HG03025 (cell line): ENCODE measurements at regions not wholly inside any gene's neighbourhood (a gene's known extent, or its start where the extent isn't known, plus 50 kb on each side); places are given as distances from the start of the nearest gene placed in this dataset.
"Not testable (repeated sequence)": the region's sequence is repeated elsewhere in the genome, so short reads cannot be mapped to it uniquely, and the experiment has no call there.

Experiments
- ATAC-seq: cut with Tn5 transposase; IDR thresholded peaks from one replicate; pipeline ENCODE4 v1.9.1; 2021; ENCODE audit warnings: mild to moderate bottlenecking, moderate library complexity; ENCODE audit not compliant: unreplicated experiment, low FRiP score

DNA sequence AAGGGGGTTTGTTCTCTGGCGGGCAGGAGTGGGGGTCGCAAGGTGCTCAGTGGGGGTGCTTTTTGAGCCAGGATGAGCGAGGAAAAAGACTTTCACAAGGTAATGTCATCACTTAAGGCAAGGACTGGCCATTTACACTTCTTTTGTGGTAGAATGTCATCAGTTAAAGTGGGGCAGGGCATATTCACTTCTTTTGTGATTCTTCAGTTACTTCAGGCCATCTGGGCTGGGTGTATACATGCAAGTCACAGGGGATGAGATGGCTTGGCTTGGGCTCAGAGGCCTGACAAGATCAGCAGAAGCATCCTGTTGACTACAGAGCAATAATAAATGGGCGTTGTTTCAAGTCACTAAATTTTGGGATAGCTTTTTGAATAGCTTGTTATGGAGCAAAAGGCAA is 586.4 kb upstream of the MBL2 start:
- not testable (repeated sequence) for ATAC-seq

DNA sequence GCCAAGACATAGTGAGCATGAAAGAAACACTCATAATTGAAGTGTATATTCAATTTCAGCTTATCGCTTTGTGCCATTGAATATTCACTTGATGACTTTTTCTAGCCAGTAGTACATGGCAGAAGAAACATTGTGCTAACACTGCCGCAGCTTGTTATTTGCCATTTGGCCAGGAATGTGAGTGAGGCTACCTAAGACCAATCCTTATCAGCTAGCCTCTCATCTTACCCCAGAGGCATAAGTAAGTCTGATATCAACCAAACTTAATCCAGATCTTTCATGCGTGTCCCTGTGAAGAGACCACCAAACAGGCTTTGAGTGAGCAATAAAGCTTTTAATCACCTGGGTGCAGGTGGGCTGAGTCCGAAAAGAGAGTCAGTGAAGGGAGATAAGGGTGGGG is 586.0 kb upstream of the MBL2 start:
- no peak for ATAC-seq

- ATAC-seq, result no peak
Observed at GRCh38 chr10:53357587-53357986, 585.0 kb upstream of the MBL2 start.

DNA sequence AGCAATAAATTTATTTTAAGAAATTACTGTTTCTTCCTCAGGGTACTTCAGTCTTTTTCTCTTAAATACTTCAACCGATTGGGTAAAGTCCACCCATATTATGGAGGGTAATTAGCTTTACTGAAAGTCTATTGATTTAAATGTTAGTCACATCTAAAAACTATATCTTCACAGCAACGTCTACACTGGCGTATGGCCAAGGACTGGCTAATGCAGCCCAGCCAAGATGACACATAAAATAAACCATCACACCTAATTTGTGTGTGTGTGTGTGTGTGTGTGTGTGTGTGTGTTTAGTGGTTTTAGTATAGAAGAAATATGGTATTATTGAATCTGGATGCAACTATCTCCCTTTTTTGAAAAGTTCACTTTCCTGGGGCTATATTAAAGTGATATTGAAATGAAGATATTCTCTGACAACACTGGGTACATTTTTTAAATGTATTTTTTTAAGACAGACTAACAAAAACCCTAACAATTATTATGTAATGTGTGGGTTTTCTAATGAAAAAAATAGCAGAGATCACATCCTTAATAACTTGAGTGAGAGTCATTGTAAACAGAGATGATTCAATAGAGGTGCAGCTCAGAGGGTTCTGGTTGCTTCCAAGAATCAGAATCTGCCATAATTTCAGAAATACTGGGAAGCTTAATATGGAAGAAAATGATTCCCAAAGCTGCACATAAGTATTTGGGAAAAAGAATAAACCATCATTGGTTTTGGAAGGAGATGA is 584.2 kb upstream of the MBL2 start:
- ATAC-seq, result no peak

DNA sequence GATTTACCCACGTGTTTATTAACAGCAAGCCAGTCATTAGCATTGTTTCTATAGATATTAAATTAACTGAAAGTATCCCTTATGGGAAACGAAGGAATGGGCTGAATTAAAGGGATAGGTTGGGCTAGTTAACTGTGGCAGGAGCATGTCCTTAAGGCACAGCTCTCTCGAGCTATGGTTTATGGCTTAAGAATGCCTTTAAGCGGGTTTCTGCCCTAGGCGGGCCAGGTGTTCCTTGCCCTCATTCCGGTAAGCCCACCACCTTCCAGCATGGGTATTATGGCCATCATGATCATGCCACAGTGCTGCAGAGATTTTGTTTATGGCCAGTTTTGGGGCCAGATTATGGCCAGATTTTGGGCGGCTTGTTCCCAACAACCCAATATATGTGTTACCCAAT is 569.9 kb upstream of the MBL2 start:
- ATAC-seq, result not testable (repeated sequence)

- ATAC-seq, result not testable (repeated sequence)
Observed at GRCh38 chr10:53338199-53338598, 565.6 kb upstream of the MBL2 start.

DNA sequence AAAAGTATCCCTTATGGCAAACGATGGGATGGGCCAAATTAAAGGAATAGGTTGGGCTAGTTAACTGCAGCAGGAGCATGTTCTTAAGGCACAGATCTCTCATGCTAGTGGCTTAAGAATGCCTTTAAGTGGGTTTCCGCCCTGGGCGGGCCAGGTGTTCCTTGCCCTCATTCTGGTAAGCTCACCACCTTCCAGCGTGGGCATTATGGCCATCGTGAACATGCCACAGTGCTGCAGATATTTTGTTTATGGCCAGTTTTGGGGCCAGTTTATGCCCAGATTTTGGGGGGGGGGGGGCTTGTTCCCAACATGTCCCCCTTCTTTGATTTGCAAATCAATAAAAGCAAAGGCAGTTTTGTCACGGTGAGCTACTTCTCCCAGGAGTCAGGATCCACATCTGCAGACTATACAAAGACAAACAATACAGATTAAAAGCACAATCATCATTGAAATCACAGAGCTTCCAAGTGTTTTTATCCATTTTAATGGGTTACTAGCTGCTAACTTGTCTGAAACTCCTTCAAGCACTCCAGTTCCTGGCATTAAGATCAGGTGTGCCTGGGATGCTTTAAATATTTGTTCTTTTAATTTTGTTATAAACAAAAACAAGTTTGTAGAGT is 563.3 kb upstream of the MBL2 start:
- not testable (repeated sequence) for ATAC-seq

GRCh38 chr10:53331460-53331859 is 558.9 kb upstream of the MBL2 start:
- ATAC-seq, result no peak

DNA sequence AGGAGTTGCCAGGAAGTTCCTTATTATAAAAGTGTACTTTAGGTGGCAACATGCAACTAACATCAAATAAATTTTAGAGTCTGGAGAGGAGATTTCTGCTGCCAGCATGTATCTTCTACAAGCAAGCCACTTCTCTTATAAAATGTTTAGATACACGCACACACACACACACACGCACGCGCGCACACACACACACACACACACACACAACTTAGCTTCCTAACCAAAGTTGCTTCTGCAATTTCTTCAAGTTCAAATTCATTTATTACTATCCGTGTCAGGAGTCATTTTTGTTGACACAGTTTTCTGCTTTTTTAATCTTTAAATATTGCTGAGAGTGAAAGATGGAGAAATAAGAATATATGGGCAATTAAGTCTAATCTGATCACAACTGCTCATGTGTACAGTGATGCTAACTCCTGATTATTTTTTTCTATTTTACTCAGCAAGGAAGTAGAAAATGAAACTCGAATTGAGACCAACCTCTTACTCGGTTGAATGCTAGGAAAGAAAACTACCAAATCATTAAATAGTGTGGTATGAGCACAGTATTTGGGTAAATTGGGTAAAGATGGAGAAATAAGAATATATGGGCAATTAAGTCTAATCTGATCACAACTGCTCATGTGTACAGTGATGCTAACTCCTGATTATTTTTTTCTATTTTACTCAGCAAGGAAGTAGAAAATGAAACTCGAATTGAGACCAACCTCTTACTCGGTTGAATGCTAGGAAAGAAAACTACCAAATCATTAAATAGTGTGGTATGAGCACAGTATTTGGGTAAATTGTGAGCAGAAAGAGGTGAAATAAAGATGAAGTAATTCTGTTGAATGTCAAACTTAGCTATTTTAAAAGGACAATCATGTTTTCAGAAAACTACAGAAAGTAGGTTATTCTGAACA is 554.1 kb upstream of the MBL2 start:
- not testable (repeated sequence) for ATAC-seq

DNA sequence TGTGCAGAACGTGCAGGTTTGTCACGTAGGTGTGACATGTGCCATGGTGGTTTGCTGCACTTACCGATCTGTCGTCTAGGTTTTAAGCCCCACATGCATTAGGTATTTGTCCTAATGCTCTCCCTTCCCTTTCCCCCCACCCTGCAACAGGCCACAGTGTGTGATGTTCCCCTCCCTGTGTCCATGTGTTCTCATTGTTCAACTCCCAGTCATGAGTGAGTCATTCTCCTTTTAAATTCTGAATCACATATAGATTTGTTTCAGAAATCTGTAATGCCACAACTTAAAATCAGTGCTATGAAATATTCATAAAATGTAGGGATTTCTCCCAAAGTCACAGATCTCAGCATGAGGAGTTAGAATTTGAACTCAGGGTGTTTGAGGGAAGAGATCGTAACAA is 552.5 kb upstream of the MBL2 start:
- no peak for ATAC-seq

DNA sequence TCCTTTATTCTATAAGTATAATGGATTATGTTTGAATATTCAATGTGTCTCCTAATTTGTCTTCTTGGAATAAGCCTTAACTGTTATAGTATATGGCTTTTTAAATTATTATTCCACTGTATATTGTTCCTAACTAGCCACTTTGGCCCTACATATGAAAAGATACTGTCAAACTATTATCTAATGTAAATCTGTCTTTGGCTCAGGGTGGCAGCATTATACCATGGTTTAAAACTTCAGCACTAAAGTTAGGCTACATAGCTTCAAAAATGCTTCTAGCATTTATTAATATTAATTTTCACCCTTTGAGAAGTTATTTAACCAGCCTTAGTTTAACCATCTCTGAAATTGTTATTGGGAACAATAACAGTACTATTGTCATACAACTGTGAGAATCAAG is 543.1 kb upstream of the MBL2 start:
- no peak for ATAC-seq

GRCh38 chr10:53314876-53315275 is 542.3 kb upstream of the MBL2 start:
- ATAC-seq, result no peak

DNA sequence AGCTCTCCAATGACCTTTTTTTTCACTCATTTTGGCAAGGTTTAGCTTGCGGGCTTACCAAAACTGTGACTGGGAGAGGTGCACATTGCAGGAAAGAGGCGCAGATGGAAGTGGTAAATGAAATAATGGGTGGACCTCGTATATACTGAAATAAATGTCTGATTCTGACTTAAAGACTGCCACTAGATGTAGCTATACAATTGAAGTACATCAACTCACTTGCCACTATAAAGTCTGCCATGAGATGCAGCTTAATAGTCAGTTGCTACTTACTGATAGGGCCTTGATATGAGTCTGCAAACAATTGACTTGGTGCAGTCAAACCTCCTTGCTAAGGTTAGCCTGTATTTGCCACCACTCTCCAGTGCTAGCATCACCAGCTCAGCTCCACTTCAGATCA is 525.9 kb upstream of the MBL2 start:
- ATAC-seq, result no peak

- no peak for ATAC-seq
Observed at GRCh38 chr10:53284615-53285182, 512.1 kb upstream of the MBL2 start.

GRCh38 chr10:53276797-53277196 is 504.2 kb upstream of the MBL2 start:
- ATAC-seq, result no peak

DNA sequence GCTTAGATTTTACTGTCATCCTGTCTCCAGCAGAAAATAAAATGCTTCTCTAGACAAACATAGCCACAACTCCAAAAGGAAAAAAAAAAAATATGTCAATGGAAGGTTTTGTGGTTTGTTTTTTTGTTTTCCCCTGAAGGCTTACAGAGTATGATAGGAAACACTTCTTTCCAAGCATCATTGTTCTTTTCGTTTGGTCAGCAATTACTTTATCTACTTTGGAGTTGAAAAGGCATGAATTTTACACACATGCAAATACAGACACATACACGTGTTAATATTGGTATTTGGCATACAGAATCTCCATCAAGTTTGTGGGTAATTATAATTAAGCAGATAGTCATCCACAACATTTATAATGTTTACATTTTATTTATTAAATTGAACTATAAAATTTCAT is 496.9 kb upstream of the MBL2 start:
- ATAC-seq, result no peak

- no peak for ATAC-seq
Observed at GRCh38 chr10:53260213-53260612, 487.6 kb upstream of the MBL2 start.

DNA sequence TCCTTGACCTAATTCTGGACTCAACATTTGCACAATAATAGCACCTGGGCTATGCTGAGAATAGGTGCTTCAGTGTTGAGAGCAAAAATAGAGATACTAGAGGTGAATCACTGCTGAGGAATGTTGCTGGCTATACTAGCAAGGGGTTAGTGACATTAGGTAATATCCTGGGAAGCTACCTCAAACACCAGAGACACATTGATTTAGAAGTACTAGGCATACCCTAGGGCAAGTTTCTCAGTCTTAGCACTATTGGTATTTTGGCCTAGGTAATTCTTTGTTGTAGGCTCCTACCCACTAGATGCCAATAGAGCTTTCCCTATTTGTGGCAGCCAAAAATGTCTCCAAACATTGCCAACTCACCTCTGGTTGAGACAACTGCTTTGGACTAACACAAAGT is 484.0 kb upstream of the MBL2 start:
- ATAC-seq, result no peak

- ATAC-seq, result no peak
Observed at GRCh38 chr10:53255661-53256205, 483.1 kb upstream of the MBL2 start.

GRCh38 chr10:53253221-53253620 is 480.6 kb upstream of the MBL2 start:
- no peak for ATAC-seq

DNA sequence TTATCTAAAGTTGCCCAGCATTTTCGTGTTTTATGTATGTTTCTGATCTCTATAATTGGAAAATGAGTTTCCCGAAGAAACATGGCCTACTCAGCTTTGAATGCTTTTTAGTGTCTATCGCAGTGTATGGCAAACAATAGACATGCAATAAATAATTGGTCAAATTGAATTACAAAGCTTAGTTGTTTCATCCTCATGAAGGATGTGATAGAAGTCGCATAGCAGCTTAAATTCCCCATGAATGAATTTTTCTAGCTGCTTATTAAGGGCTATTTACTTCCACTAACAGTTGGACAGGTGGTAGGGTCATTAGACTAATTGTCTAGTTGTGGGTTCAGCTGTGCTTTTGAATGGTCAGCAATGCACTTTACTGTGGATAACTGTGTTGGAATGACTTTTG is 467.3 kb upstream of the MBL2 start:
- ATAC-seq, result no peak
